Endothelial cell of umbilical vein (primary cell): ENCODE measurements at regions not wholly inside any gene's neighbourhood (a gene's known extent, or its start where the extent isn't known, plus 50 kb on each side); places are given as distances from the start of the nearest gene placed in this dataset.

Experiments
- BruUV-seq: library from RNA; stranded (reverse); fragments of 400-500 nt; replicated peaks from 2 replicates; lab custom pipeline; 2021; lab: Mats Ljungman, UMichigan
- CTCF ChIA-PET: fragments of 300-600, 350-600 bp; sonication (Branson Sonifier 250); formaldehyde crosslinking; loops from one replicate; lab custom pipeline; 2021; ENCODE audit warnings: antibody characterized with exemption, inconsistent platforms; lab: Charles Lee
- POLR2A ChIA-PET: fragments of 300-600, 350-600 bp; sonication (Branson Sonifier 250); formaldehyde crosslinking; loops from one replicate; lab custom pipeline; 2021; ENCODE audit warnings: antibody characterized with exemption, inconsistent platforms; lab: Charles Lee
- DNase-seq: peaks from one replicate; pipeline ENCODE4 v3.0.0-alpha.2; 2011; ENCODE audit warnings: low read depth, low spot score
- FAIRE-seq: peaks from 2 replicates; lab custom pipeline; 2011; peaks lifted over from hg19 to GRCh38; lab: Jason Lieb, UNC
- H2AFZ ChIP-seq: 2 replicates; pipeline ENCODE4 v1.6.0; 2012; ENCODE audit warnings: low read depth, low read length, control low read depth, inconsistent platforms
- H3K27ac ChIP-seq: 2 replicates; pipeline ENCODE4 v1.5.1; 2011; ENCODE audit warnings: low read depth, mild to moderate bottlenecking, control low read depth, low read length, moderate library complexity; ENCODE audit not compliant: insufficient read depth
- H3K27me3 ChIP-seq, 2 experiments: 2 replicates each; pipeline versions ENCODE4 v1.6.0 to v1.6.1; 2011; ENCODE audit warnings: low read length in 2 of 2, mixed read lengths in 1 of 2; ENCODE audit not compliant: control insufficient read depth in 2 of 2, insufficient read depth in 2 of 2
- H3K36me3 ChIP-seq, 2 experiments: 2 replicates in 1 of 2; 3 replicates in 1 of 2; pipeline ENCODE4 v1.5.1; 2011; ENCODE audit warnings: low read length in 2 of 2, mild to moderate bottlenecking in 1 of 2, moderate library complexity in 1 of 2; ENCODE audit not compliant: control insufficient read depth in 2 of 2, insufficient read depth in 2 of 2; ENCODE audit errors: extremely low read depth in 1 of 2
- H3K4me1 ChIP-seq: 3 replicates; pipeline ENCODE4 v1.5.1; 2011; ENCODE audit warnings: mild to moderate bottlenecking, low read length; ENCODE audit not compliant: control insufficient read depth, insufficient read depth; ENCODE audit errors: extremely low read depth
- H3K4me2 ChIP-seq: 2 replicates; pipeline ENCODE4 v1.6.1; 2011; ENCODE audit warnings: low read length, control low read depth, mixed read lengths; ENCODE audit not compliant: insufficient read depth
- H3K4me3 ChIP-seq, 3 experiments: fragments of 200-600 bp in 1 of 3; sonication (generic), shearing (Covaris generic) in 1 of 3; replicated peaks in 1 of 3; 2 replicates each; pipeline ENCODE4 v1.5.1; 2011 to 2016; ENCODE audit warnings: control low read depth in 3 of 3, low read length in 3 of 3, mild to moderate bottlenecking in 2 of 3, inconsistent platforms in 1 of 3, low read depth in 1 of 3, moderate library complexity in 1 of 3; ENCODE audit not compliant: insufficient read depth in 1 of 3
- H3K79me2 ChIP-seq: 2 replicates; pipeline ENCODE4 v1.6.0; 2012; ENCODE audit warnings: low read length, inconsistent platforms; ENCODE audit not compliant: control insufficient read depth, insufficient read depth
- H3K9ac ChIP-seq: replicated peaks from 2 replicates; pipeline ENCODE3; 2011; ENCODE audit warnings: low read length, control low read depth; ENCODE audit not compliant: insufficient read depth; ENCODE audit errors: extremely low read depth
- H3K9me1 ChIP-seq: replicated peaks from 3 replicates; pipeline ENCODE4 v1.6.0; 2011; ENCODE audit warnings: mild to moderate bottlenecking, low read length; ENCODE audit not compliant: control insufficient read depth, insufficient read depth; ENCODE audit errors: extremely low read depth
- H3K9me3 ChIP-seq: replicated peaks from 2 replicates; pipeline ENCODE4 v1.5.1; 2012; ENCODE audit warnings: low read length, inconsistent platforms; ENCODE audit not compliant: control insufficient read depth, insufficient read depth
- H4K20me1 ChIP-seq: replicated peaks from 2 replicates; pipeline ENCODE3; 2011; ENCODE audit warnings: mild to moderate bottlenecking, low read length; ENCODE audit not compliant: control insufficient read depth, insufficient read depth; ENCODE audit errors: extremely low read depth
- CTCF ChIP-seq, 2 donors: IDR thresholded peaks; 1 replicate in 1 of 2; 2 replicates in 1 of 2; pipeline ENCODE4 v1.5.1; 2011; ENCODE audit warnings: low read length in 2 of 2, mild to moderate bottlenecking in 2 of 2, moderate library complexity in 2 of 2, control low read depth in 1 of 2, inconsistent platforms in 1 of 2, low read depth in 1 of 2; ENCODE audit not compliant: insufficient read depth in 1 of 2; ENCODE audit errors: extremely low read depth in 1 of 2
- EZH2 ChIP-seq: IDR thresholded peaks from 2 replicates; pipeline ENCODE4 v1.6.1; 2012; ENCODE audit warnings: borderline replicate concordance, low read depth, mild to moderate bottlenecking, moderate library complexity, low read length, inconsistent platforms; ENCODE audit not compliant: severe bottlenecking
- FOS ChIP-seq: IDR thresholded peaks from 2 replicates; pipeline ENCODE4 v1.6.1; 2011; ENCODE audit warnings: mild to moderate bottlenecking, low read length, moderate library complexity, borderline replicate concordance; ENCODE audit not compliant: insufficient read depth
- GATA2 ChIP-seq: IDR thresholded peaks from 2 replicates; pipeline ENCODE4 v1.7.0; 2011; ENCODE audit warnings: low read depth, mild to moderate bottlenecking, moderate library complexity, mixed read lengths, low read length; ENCODE audit not compliant: insufficient read length, insufficient read depth
- JUN ChIP-seq: IDR thresholded peaks from 2 replicates; pipeline ENCODE4 v1.6.1; 2011; ENCODE audit warnings: borderline replicate concordance, low read depth; ENCODE audit not compliant: insufficient read length, insufficient read depth
- MAX ChIP-seq: IDR thresholded peaks from 2 replicates; pipeline ENCODE4 v1.6.1; 2011; ENCODE audit not compliant: insufficient read depth, insufficient read length
- MYC ChIP-seq: IDR thresholded peaks from one replicate; pipeline ENCODE4 v1.6.1; 2011; ENCODE audit warnings: mild to moderate bottlenecking, low read depth, low read length
- POLR2A ChIP-seq: IDR thresholded peaks from 2 replicates; pipeline ENCODE4 v1.6.1; 2012; ENCODE audit warnings: low read depth, mild to moderate bottlenecking, control low read depth, low read length
- POLR2AphosphoS5 ChIP-seq: IDR thresholded peaks from 2 replicates; pipeline ENCODE4 v1.6.1; 2012; ENCODE audit warnings: low read depth, mild to moderate bottlenecking, control low read depth, low read length, moderate library complexity; ENCODE audit not compliant: insufficient read depth
- dilution Hi-C: fragments of 300-500 bp; cut with MboI; formaldehyde crosslinking; loops from one replicate; pipeline ENCODE4 v1.15.0; 2019; ENCODE audit warnings: low sequenced_read_pairs; ENCODE audit not compliant: extremely low pct_ligation_motif_present
- intact Hi-C: fragments of 100-400 bp; cut with micrococcal nuclease; formaldehyde crosslinking; loops from one replicate; pipeline ENCODE4 v1.10.0; 2022

GRCh38 chr7:109745677-109746410 is 1176.2 kb downstream of the DNAJB9 start:
- H4K20me1 ChIP-seq, result no peaks in the 10 kb centered on the region
- H3K9me1 ChIP-seq, result no peaks in the 10 kb centered on the region
- BruUV-seq, result no TSS peak
- H3K27ac ChIP-seq, result no peak overlapping the region
- H3K36me3 ChIP-seq, result no peaks in the 10 kb centered on the region
- H3K4me1 ChIP-seq, result no peaks in the 10 kb centered on the region
- no peak overlapping the region for H3K9ac ChIP-seq
- POLR2A ChIA-PET, result no interaction called here
- H3K79me2 ChIP-seq, result no peaks in the 10 kb centered on the region
- no peaks in the 10 kb centered on the region for H3K27me3 ChIP-seq
- no peak for TF ChIP-seq MYC
- TF ChIP-seq POLR2A, result no peak
- no peak for TF ChIP-seq MAX
- TF ChIP-seq FOS, result no peak
- TF ChIP-seq POLR2AphosphoS5, result no peak
- no peak for TF ChIP-seq EZH2
- no peak for TF ChIP-seq JUN
- TF ChIP-seq GATA2, result no peak
- TF ChIP-seq CTCF (IDR thresholded peaks at IDR 0.05; ENCODE audit: extremely low read depth in 1 of 2, insufficient read depth in 1 of 2, low read depth in 1 of 2, low read length in 2 of 2), result no peak
- no peaks in the 10 kb centered on the region for H3K9me3 ChIP-seq
- no peak overlapping the region for H3K4me3 ChIP-seq
- CTCF ChIA-PET, result no interaction called here
- H3K4me2 ChIP-seq, result no peak overlapping the region
- dilution Hi-C loops, result no loop called here
- FAIRE-seq, result no peak
- DNase-seq, result no peak
- H2AFZ ChIP-seq, result no peak overlapping the region
- intact Hi-C loops, result no loop called here
